Uterus (tissue), 3 donors: ENCODE measurements at regions not wholly inside any gene's neighbourhood (a gene's known extent, or its start where the extent isn't known, plus 50 kb on each side); places are given as distances from the start of the nearest gene placed in this dataset.

Experiments used
- DNase-seq, 2 donors: peaks; one replicate each; pipeline ENCODE4 v3.0.0-alpha.2; 2019 to 2020
- H3K27ac ChIP-seq, 2 donors: fragments of 200-600 bp; sonication (generic); 1 replicate in 1 of 2; 2 replicates in 1 of 2; pipeline ENCODE4 v1.5.1; 2016 to 2018
- H3K27me3 ChIP-seq, 2 donors: fragments of 200-600 bp; sonication (generic); one replicate each; pipeline ENCODE4 v1.5.1; 2018 to 2019; ENCODE audit warnings: control low read depth in 1 of 2
- H3K36me3 ChIP-seq, 2 donors: fragments of 200-600 bp; sonication (generic); one replicate each; pipeline ENCODE4 v1.5.1; 2019; ENCODE audit warnings: control low read depth in 1 of 2
- H3K4me1 ChIP-seq, 2 donors: fragments of 200-600 bp; sonication (generic); one replicate each; pipeline ENCODE4 v1.5.1; 2018 to 2019; ENCODE audit warnings: control low read depth in 1 of 2
- H3K4me3 ChIP-seq, 2 donors: fragments of 200-600 bp; sonication (generic); 1 replicate in 1 of 2; 2 replicates in 1 of 2; pipeline ENCODE4 v1.5.1; 2018 to 2019; ENCODE audit warnings: mild to moderate bottlenecking in 1 of 2
- H3K9me3 ChIP-seq, 2 donors: fragments of 200-600 bp; sonication (generic); one replicate each; pipeline ENCODE4 v1.5.1; 2019; ENCODE audit warnings: control low read depth in 1 of 2
- POLR2A ChIP-seq, 2 donors: fragments of 450-650 bp; IDR thresholded peaks; one replicate each; pipeline ENCODE4 v1.6.1; 2016; ENCODE audit warnings: antibody characterized with exemption in 2 of 2, mild to moderate bottlenecking in 1 of 2, moderate library complexity in 1 of 2
- intact Hi-C: fragments of 100-400 bp; cut with DNase I; formaldehyde crosslinking; loops from one replicate; pipeline ENCODE4 v1.15.1; 2023; ENCODE audit warnings: low total_unique reads
- TF ChIP-seq, protein P1 (sequence below), 4 experiments: fragments of 200-600 bp in 2 of 4; fragments of 450-650 bp in 2 of 4; sonication (generic) in 2 of 4; IDR thresholded peaks; one replicate each; pipeline ENCODE4 v1.5.1; 2016 to 2019; ENCODE audit warnings: antibody characterized with exemption in 4 of 4, mild to moderate bottlenecking in 2 of 4, moderate library complexity in 1 of 4
- donor health status: DM: yes; HTN: yes; CAD: no.

DNA sequence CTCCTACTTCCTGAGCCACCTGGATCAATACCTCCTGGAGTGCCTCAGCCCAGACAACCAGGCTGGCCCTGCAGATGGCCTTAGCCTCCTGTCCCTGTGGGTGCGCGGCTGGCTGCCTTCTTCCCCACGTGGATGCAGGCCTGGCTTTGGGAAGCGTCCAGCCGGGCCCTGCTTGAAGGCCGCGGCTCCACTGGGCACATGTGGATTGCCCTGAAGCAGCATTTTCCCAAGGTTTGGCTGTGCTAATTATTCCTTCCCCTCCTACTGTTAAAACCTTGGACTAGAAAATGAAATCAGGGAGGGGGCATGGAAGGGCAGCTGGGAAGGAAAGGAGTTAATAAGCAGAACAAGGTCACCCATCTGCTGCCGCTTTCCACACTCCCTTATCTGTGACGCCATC lies 143.0 kb upstream of the GATA6 start:
- intact Hi-C loops: loop anchor here (10.0 kb wide), 1 partner anchor 62 kb away; no protein-coding TSS in a partner anchor
- H3K4me1 ChIP-seq: no peaks in the 10 kb centered on the region
- H3K9me3 ChIP-seq: no peaks in the 10 kb centered on the region
- no peak overlapping the region for H3K27ac ChIP-seq
- TF ChIP-seq POLR2A (IDR thresholded peaks at IDR 0.05): no peak
- TF ChIP-seq, protein P1, sequence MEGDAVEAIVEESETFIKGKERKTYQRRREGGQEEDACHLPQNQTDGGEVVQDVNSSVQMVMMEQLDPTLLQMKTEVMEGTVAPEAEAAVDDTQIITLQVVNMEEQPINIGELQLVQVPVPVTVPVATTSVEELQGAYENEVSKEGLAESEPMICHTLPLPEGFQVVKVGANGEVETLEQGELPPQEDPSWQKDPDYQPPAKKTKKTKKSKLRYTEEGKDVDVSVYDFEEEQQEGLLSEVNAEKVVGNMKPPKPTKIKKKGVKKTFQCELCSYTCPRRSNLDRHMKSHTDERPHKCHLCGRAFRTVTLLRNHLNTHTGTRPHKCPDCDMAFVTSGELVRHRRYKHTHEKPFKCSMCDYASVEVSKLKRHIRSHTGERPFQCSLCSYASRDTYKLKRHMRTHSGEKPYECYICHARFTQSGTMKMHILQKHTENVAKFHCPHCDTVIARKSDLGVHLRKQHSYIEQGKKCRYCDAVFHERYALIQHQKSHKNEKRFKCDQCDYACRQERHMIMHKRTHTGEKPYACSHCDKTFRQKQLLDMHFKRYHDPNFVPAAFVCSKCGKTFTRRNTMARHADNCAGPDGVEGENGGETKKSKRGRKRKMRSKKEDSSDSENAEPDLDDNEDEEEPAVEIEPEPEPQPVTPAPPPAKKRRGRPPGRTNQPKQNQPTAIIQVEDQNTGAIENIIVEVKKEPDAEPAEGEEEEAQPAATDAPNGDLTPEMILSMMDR (IDR thresholded peaks at IDR 0.05): no peak
- DNase-seq: no peak
- H3K4me3 ChIP-seq: no peak overlapping the region
- no peaks in the 10 kb centered on the region for H3K27me3 ChIP-seq
- no peaks in the 10 kb centered on the region for H3K36me3 ChIP-seq

DNA sequence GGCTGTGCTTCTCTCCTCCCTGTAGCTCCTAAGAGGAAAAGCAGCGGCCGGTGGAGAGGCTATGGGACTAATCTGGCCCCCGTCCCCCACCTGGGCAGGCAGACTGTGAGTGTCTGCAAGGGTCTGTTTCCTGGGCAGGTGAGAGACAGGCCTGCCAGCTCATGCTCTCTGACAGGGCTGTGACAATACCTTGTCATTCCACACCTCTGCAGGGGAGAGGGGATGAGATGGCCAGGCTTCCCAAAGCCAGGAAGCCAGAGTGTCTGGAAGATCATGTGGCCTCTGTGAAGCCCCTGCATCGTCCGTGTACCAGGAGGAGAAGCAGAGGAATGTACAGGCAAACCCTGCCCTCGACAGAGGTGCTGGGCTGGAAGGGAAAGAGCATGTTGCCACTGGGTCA lies 142.5 kb upstream of the GATA6 start:
- H3K27me3 ChIP-seq: no peaks in the 10 kb centered on the region
- intact Hi-C loops: loop anchor here (10.0 kb wide), 1 partner anchor 62 kb away; no protein-coding TSS in a partner anchor
- H3K9me3 ChIP-seq: no peaks in the 10 kb centered on the region
- no peak overlapping the region for H3K27ac ChIP-seq
- no peak for TF ChIP-seq POLR2A (IDR thresholded peaks at IDR 0.05)
- TF ChIP-seq, protein P1 (IDR thresholded peaks at IDR 0.05): no peak
- H3K4me3 ChIP-seq: no peak overlapping the region
- no peak for DNase-seq
- no peaks in the 10 kb centered on the region for H3K4me1 ChIP-seq
- no peaks in the 10 kb centered on the region for H3K36me3 ChIP-seq

DNA sequence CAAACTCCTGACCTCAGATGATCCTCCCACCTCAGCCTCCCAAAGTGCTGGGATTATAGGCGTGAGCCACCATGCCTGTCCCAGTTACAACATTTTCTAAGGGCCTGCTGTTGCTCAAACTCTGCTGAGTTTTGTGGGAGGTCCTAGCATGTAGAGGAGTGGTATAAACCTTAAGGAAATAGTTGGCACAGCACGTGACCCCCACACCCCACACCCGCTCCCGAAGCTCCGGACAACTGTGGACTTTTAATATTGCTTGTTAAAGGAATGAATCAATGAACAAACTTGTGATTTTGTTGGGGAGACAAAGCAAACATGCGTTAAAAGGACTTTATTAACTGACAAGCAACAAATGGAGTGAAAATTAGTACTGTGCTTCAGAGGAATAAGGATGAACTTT lies 137.8 kb upstream of the GATA6 start:
- H3K36me3 ChIP-seq: no peaks in the 10 kb centered on the region
- DNase-seq: no peak
- H3K4me3 ChIP-seq: no peak overlapping the region
- peaks cover 0 to 6% of the 10 kb centered on the region in 2 donors for H3K4me1 ChIP-seq
- no peak for TF ChIP-seq POLR2A (IDR thresholded peaks at IDR 0.05)
- TF ChIP-seq, protein P1 (IDR thresholded peaks at IDR 0.05): no peak
- peak overlapping the region in 1 of 2 donors; percentile 57 for H3K27ac ChIP-seq
- intact Hi-C loops: no loop called here
- no peaks in the 10 kb centered on the region for H3K9me3 ChIP-seq
- no peaks in the 10 kb centered on the region for H3K27me3 ChIP-seq

DNA sequence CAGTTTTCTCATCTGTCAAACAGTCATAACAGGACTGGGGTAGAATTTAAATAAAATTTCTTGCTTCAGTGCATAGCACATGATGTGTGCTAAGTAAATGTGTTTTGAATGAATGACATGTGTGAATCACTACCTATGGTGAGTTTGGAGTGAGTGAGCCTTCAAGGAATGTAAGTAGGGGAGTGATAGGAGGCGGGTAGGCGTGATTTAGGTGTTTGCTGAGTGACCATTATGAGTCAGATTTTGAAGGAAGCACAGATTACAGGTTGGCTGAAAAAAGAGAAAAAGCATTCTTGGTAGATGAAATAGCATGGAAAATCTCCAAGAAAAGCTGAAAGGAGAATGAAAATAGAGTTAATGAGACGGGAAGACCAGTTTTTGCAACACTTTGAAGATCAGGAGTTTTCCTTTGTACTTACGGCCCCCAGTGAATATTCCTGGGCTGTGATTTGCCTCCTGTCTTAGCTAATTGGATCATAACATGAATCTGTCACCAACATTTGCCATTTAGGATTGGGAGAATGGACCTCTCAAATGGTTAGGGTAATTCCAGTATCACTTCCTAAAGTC lies 136.9 kb upstream of the GATA6 start:
- H3K27me3 ChIP-seq: no peaks in the 10 kb centered on the region
- TF ChIP-seq, protein P1 (IDR thresholded peaks at IDR 0.05): no peak
- TF ChIP-seq POLR2A (IDR thresholded peaks at IDR 0.05): no peak
- no peak overlapping the region for H3K4me3 ChIP-seq
- DNase-seq: peak; percentile 29 to 46
- H3K27ac ChIP-seq: peak overlapping the region; percentile 43 to 57
- H3K4me1 ChIP-seq: peaks cover 0 to 6% of the 10 kb centered on the region in 2 donors
- H3K36me3 ChIP-seq: no peaks in the 10 kb centered on the region
- intact Hi-C loops: no loop called here
- no peaks in the 10 kb centered on the region for H3K9me3 ChIP-seq

DNA sequence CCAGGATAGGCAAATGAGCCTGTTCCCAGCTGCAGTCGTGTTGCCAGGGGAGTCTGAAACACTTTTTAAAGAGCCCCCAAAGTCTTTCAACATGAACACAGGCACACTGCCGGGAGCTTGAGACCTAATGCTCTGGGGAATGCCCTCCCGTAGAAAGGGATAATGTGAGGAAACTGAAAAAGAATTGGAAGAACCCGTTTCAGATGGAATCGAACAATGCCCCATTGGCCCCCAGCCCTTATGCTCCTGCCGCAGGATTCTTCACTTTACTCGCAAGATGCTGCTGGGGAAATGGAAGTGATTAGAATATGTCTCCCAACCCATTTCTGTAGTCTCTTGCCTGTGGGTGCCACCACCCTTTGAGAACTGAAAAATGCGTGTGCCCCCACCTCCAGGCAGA lies 136.3 kb upstream of the GATA6 start:
- intact Hi-C loops: no loop called here
- H3K4me3 ChIP-seq: no peak overlapping the region
- TF ChIP-seq POLR2A (IDR thresholded peaks at IDR 0.05): no peak
- TF ChIP-seq, protein P1 (IDR thresholded peaks at IDR 0.05): no peak
- no peaks in the 10 kb centered on the region for H3K27me3 ChIP-seq
- peaks cover 0 to 6% of the 10 kb centered on the region in 2 donors for H3K4me1 ChIP-seq
- DNase-seq: no peak
- H3K9me3 ChIP-seq: no peaks in the 10 kb centered on the region
- H3K36me3 ChIP-seq: no peaks in the 10 kb centered on the region
- H3K27ac ChIP-seq: peak overlapping the region; percentile 43 to 57
